Inflammatory macrophage treated with lipopolysaccharide for 1 hour (primary cell): ENCODE measurements at regions not wholly inside any gene's neighbourhood (a gene's known extent, or its start where the extent isn't known, plus 50 kb on each side); places are given as distances from the start of the nearest gene placed in this dataset.

Source experiments
- DNase-seq, 2 donors: peaks; one replicate each; pipeline ENCODE4 v3.0.0-alpha.2; 2020 to 2022

DNA sequence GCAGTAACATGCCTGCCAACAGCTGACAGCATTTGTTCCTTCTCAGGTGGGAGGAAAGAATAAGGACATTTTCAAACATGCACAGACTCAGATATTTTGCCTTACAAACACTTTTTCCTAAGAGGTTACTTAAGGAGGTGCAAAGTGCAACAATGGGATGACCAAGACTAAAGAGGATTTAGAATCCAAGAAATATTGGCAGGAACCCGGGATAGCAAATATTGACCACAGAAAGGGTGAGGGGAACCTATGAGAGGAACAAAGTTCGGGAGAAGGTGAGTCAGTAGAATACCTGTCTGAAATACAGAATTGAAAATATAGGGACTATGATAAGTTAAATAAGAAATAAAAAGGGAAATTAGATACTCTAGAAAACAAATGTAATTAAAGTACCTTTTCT, 321.9 kb upstream of the EMCN start:
- DNase-seq = no peak

DNA sequence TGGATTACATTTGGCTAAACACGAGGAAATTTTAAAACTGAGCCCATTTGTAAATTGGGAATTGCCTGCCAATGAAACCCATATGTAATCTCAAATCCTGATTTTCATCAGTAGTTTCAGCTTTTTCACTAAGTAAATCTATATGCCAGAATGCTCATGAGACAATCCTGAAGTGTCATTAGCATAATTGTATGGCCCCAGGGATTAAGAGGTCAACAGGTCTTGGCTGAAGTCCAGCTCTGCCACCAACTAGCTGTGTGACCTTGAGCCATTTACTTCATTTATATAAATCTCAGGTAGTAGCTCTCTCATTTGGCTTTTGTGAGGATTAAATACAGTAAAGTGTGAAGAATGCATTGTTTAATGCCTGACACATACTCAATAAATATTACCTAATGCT, 320.5 kb upstream of the EMCN start:
- DNase-seq = no peak

DNA sequence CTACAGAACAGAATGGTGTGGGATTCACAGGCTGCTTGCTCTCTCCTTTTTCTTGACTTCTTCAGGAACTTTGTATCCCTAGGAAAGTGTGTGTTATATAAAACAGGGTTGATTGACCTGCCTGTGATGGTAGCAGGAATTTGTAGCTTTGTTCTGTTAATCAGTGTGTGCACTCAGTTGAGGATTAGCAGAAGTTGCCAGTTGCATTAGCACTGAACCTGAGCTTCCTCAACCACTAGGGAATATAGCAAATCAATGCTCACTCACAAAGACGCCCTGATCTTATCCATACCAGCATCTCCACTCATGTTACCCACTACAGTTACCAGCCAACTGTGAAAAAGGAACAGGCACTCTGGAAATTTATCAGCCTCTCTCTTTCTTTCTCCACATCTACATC, 319.1 kb upstream of the EMCN start:
- DNase-seq = no peak

DNA sequence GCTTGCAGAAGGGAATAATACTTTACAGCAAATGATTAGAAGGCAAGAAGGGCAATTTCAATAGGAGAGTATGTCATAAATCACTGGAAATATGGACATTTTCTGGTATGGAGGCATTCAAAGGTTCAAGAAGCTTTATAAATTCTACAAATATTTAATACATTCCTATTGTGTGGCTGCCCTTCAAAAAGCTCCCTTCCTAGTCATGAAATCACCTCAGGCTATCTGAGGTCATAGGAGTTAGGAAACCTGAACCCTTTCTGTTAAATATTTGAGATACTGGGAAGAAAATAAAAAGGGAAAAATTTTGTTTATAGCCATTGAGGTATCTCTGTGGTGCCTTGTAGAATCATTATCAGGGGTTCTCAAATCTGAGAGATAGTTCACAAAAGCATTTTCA, 316.8 kb upstream of the EMCN start:
- DNase-seq = no peak

DNA sequence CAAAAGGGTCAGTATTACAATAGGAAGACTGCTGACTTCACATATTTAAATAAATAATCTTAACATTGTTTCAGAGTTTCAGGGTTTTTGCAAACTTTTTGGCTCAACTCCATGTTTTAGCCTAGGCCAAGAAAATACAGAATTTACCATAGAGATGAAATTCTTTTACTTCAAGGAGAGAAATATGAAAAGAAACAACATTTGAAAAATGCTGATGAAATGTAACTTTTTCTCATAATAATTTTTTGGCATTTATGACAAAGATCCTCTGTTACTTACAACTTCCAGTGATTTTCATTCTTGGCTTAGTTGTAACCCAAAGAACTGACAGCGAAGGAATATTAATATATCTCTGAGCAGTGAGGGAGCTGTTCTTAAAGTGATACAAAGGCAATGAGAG, 316.1 kb upstream of the EMCN start:
- DNase-seq = no peak

DNA sequence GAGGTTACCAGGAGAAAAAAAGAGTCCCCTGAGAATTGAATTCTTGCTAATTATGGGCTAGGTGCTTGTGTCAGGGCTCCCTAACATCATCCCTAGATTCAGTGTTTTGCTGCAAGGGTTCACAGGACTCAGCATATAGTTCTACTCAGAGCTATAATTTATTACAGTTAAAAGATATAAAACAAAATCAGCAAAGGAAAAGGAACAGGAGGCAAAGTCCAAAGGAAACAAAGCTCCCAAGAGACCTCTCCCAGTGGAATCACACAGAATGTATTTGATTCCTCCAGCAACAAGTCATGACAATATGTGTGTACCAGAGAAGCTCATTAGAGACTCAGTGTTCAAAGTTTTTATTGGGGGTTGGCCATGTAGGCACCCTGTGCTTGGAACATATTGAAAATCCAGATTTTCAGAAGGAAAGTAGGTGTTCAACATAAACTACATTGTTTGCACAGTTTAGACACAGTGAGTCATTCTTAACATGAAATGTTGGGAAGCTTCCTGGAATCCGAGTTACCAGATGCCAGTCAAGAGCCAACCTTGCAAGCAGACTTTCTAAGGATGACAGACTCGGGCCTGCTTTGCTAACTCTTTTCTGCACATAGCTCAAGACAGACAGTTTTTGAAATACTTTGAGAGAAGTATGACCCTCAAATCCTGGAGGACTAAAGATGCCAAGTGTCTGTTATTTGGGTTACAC, 311.3 kb upstream of the EMCN start:
- DNase-seq = no peak

DNA sequence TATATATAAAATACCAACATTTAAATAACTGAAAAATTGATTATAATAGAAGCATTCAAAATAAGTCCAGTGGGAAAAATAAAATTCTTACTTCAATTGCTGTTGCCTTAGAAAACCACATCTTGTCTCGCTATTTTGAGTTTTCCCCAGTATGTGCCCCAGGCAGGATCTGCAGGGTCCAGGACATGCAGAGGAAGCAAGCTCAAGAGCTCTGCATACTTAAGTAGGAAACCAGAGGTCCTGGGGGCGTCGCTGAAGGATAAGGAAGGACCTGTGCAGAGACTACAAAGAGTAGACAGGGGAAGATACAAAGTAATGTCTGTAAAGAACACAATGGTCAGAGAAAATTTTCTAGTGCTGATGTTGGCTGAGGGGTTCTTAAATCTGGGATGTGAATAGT, 310.5 kb upstream of the EMCN start:
- DNase-seq = no peak

DNA sequence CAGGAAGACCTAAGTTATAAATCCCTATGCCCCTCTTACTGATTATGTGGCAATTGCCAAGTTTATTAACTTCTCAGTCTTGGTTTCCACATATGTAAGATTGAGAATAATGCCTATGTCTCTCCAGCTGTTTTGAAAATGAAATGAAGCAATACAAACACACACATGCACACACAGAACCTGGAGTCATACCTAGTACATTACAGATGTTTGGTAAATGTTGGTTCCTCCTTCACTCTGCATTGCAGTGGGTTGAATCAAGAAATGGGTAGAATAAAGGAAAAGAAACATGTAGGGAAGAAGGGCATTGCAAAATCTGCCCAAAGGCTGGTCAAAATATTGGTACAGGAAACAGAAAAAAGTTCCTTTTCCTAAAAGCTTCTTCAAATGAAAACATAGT, 309.9 kb upstream of the EMCN start:
- no peak for DNase-seq

DNA sequence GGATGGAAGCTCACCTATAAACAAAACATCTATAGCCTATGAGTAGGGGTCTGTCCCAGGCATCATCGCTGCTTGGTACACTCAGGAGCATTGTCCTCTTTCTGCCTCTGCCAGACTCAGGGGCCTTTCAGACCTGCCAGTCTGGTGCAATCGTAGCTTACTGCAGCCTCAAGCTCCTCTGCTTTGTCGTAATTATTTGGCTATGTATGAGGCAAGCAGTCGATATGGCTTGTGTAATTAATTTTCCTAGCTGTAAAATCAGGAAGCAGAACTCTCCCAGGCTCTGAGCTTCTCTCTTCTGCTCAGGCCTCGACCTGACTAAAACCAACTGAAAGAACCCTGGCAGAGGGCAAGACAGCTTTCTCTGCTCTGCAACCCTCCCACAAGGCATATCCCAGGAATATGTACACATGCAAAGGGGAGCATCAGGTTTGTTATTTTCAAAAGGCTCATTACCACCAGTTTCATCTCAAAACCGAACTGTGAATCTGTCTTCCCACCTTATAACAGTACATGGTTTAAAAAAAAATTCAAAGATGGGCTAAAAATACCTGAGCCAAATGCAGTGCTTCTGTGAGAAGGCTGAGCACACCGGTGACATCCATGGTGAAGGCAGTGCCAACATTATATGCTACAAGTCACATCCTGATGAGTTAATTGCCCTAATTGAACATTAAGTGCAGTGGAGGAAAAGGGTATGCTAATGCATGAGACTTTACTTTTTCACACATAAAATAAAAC, 309.2 kb upstream of the EMCN start:
- DNase-seq = peak; percentile 45 to 48

DNA sequence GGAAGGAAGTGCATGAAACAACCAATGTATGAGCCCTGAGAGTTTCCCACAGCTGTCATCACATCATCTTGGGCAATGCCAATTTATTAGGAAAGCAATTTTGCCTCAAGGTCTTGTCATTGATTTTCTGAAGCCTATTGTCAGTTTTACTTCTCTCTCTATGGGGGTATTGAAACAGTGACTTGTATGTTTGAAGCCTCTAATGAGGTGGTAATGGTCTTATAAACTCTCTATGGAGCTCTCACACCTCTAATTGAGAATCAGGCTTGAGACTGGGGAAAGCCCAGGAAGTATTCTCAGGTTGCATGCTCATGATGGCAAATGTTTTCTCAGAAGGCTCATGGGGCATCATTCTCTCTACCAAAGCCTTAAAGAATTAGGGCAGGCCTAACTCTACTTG, 308.2 kb upstream of the EMCN start:
- no peak for DNase-seq

DNA sequence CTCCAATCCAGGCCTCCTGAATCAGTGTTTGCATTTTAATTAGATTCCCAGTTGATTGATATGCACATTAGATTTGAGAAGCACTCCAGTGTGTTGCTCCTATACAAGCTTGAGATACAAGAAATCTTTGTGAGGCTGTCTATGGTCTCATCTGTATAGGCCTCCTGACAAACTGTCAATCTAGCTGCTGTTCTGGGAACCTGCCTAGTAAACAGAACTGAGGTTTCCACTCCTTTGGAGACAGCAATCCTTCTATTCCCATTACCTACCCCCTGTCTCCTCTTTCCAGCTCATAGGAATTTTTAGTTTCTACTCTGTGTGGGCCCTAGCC, 306.1 kb upstream of the EMCN start:
- no peak for DNase-seq

DNA sequence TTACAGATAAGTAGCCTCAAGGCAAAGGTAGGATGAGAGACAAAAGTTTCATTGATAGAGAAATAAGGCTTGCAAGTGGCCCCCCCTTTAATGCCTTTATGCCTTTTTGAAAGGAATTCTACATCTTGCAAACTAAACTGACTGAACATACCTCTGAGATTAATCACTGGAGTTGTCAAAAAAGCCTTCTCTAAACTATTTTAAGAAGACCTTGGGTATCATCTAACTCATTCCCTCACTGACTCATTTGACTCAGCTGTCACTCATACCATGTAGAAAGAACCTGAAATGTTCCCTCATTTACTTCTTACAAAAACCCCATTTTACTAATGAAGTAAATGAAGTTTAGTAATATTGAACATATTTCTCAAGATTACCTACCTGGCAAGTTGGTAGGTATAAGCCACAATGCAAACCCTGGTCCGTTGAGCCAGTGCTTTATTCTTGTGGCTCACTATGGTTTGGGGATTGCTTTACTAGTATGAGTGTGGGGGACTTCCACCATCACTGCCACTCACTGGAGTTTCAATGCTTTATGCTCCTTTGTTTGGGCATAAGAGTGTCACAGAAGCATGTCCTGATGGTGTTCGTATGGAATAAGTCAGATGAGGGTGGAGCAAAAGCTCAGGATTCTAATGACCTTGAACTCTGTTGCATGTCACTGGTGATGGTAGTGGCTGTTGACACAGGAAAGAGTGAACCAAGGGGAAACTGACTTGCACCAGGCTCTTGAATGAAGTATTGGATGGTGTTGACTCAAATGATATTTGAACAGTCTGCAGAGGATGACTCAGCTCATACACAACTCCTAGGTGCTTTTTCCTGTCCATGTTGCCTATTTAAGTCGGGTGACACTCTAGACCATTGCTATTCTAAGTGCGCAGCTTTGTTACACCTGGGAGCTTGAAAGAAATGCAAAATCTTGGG, 305.5 kb upstream of the EMCN start:
- DNase-seq = no peak

DNA sequence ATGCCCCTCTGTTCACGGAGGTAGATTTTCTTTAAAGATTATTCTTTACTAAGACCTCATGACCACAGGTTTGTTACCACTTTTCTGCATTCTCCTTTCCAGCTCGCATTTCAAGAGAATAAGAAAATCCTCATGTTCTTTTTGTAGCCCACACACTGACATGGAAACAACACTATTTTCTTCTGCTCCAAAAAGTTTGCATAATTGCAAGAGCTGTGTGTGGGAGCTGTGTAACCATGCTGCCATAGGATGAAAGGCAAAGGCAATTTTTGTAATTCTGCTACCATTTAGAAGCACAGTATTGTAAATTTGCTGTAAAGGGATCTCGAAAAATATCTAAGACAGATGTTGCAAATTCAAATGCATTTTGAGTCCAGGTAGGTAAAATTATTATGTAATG, 302.4 kb upstream of the EMCN start:
- no peak for DNase-seq

DNA sequence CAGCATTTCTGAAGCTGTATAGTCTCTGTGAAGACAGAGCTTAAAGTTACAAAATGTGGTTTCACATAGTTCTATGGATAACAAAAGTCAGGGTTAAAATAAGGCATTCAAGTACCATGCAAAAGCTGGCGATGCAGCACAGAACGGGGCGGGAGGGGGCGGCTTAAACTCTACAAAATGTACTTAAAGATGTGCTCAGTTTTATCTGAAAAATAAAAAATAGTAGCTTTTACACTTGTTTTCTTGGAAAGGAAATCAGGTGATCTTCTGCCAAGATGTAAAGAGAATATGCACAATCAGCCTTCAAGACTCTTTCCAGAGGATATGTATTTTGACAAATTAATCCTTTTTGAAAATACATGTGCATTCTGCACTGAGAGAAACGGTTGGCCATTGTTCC, 301.7 kb upstream of the EMCN start:
- no peak for DNase-seq

DNA sequence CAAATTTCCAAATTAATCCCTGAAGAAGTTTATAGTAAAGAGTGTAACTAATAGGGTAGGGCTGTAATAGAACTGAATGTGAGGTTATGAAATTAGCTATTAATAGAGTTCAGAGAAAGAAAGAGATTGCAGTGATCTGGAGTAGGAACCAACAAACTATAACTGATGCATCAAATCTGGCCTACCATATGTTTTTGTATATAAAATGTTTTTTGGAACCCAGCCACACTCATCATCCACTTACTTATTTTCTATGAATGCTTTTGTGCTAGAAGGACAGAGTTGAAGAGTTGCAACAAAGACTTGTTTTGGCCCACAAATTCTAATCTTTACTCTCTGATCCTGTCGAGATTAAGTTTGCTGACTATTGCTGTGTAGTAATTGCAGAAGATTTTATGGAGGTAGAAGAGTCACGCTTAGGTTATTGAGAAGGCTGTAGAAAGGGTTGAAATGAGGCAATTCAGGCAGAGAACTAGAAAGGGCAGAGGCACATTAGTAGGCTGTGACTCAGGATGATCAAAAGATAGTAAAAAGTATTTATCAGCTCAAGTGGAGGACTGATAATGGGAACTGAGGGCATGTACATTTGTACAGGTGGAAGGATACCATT, 298.7 kb upstream of the EMCN start:
- DNase-seq = no peak

DNA sequence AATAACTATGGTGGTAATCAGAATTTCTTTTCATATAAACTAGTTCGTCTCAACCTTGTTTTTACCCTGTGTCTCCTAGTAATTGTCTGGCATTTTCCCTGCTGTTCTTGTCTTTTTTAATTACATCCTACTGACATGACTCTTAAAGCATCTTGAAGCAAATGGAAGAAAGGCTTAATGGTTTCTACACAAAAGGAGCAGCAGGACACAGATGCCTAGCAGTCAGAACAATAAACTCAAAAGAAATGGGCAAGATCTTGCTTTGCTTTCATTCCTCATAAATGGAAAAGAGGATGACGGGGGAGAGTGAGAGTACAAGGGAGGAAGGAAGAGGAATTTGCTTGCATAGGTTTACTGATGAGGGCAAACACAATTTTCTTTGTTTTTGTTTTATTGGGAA, 293.2 kb upstream of the EMCN start:
- DNase-seq = no peak

DNA sequence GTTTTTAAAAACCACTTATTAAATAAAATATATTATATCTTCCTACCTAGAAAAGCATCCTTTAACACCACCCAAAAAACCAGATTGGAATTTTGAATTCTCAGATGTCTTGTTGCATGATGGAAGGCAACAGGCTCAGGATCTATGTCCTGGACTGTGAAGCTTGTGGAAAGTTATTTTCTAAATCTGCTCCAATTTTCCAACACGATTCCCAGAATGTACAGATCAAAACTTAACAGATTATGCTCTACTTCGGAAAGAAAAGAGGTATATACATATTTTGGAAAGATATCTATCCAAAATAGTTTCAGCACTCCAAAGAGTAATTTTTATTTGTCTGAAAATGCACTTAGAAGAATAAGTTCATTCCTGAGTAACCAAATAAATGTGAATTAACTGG, 291.7 kb upstream of the EMCN start:
- no peak for DNase-seq

DNA sequence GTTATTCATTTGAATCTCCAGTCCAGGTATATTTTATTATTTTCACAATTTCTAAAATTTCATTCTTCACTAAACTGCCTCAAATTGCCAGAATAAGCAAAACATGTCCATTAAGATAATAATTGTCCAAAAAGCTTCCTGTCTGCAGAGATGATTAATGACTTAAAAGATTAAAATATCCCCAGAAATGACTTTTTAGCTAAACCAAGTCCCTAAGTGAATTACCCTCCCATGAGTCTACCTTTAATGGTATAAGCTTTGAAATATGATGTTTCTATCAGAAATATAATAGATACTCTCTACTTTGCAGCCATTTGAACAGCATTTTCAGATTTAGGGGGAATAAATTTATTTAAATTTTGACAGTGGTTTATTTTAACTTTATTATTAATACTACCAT, 289.2 kb upstream of the EMCN start:
- no peak for DNase-seq

DNA sequence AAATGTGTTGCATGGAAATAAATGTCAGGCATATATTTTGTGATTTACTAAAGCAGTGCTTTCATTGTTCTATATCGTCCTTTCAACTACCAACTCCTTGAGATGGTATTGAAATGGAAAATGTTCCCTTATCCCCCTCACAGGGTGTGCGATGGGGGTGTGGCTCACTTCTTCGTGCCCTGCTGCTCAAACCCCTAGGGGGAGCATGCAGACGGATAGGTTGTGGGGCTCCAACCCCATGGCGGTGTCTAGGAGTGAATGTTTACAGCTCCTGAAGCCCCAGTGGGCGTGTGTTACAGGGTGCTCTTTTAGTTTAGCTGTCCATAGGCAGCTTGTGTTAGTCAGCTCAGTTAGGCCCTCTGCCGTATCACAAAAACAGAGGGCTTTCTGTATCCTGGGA, 287.7 kb upstream of the EMCN start:
- DNase-seq = no peak

DNA sequence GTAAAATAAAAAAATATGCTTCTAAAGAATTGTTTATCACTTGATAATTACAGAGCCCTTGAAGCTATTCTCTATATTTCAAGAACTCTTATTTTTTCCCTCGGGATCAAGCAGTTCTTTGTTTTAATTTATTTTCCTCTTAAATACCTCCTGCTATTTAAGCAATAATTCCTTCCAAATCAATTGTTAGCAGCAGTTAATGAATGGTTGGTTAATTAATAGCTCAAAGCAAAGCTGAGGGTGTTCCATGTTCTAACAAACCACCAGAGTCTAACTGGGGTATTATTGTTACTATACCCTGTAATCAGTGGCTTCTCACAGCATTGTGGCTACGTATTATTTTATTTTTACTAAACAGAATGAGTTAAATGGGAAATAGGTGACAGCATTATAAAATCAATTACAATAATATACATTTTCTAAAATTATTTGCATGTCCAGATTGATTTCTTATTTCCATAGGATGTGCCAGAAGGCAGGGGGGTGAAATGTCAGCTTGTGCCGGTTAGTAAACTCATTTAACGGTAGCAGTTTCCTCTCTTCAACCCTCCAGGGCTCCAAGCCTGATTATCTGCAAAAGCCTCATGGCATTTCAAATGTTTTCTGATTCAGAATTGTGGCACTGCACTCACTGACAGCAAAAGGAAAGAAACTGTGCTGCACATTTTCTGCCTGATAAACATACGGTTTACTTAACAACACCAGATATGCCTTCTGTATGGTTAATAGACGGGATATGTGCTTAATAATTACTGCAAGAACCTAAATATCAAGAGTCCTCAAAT, 286.9 kb upstream of the EMCN start:
- no peak for DNase-seq

DNA sequence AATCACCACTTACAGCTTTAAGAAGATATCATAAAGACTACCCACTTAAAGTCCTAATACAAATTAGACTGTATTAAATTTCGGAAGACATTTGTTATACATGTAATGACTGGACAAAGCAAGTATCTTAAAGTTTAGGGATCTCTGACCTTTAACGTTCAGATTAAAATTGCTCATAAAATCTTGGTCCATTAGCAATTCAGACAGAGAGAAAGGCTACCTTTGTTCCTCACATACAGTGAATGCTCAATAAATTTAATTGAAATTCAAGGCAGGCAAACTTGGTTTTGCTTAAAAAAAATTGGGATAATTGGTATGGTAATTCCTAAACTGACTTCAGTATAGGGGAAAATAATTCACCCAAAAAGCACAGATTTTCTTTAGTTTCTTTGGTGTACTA, 285.9 kb upstream of the EMCN start:
- no peak for DNase-seq

DNA sequence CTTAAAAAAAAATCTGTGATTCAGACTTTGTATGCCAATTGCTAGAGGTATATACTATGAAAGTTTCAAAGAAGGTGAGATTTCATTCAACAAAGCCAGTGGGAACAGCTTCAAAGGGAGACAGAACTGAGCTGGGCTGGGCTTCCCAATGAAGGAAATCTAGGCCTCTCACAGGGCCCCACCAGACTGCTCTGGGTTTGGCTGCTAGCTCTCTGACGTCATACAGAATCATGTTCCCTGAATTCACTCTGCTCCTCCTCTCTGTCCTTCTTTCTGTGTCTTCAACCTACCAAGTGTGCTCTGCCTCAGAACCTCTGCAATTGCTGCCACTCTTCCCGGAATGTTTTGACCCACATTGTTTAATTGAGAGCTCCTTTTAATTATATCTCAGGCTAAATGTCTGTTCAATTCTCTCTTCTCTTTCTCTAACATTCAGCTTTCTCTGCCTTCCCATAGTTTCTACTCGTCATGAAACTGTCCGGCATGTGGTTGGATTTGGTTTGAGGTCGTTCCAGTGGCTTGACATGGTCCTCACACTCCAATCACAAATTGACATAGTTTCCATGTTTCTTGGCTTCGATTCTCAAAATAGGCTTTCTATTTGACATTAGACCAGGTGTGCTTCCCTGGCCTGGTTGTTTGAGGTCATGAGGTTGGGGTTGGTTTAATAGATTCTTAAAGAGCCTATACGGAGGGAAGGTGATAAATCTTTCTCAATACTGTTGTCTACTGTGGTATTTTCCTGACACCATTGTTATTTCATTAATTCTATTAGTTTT, 282.1 kb upstream of the EMCN start:
- DNase-seq = no peak
